SH-SY5Y (cell line): ENCODE measurements at regions not wholly inside any gene's neighbourhood (a gene's known extent, or its start where the extent isn't known, plus 50 kb on each side); places are given as distances from the start of the nearest gene placed in this dataset.

Source experiments
- GATA2 ChIP-seq: IDR thresholded peaks from 2 replicates; pipeline ENCODE4 v1.6.1; 2011; ENCODE audit warnings: mild to moderate bottlenecking, low read depth, low read length
- GATA3 ChIP-seq: IDR thresholded peaks from 2 replicates; pipeline ENCODE4 v1.6.1; 2011; ENCODE audit warnings: low read depth, mild to moderate bottlenecking, low read length, moderate library complexity

GRCh38 chr3:167106456-167106855 lies 273.6 kb downstream of the ZBBX start:
- TF ChIP-seq GATA3 (no peak), GATA2 (no peak)
